Type B pancreatic cell (in vitro differentiated cells): ENCODE measurements at regions not wholly inside any gene's neighbourhood (a gene's known extent, or its start where the extent isn't known, plus 50 kb on each side); places are given as distances from the start of the nearest gene placed in this dataset.

Experiments
- DNase-seq: peaks from one replicate; pipeline ENCODE4 v3.0.0; 2021; ENCODE audit warnings: mixed read lengths; ENCODE audit not compliant: unreplicated experiment; ENCODE audit errors: extremely low spot score
- H3K27ac Mint-ChIP-seq: 2 replicates; pipeline ENCODE4 v1.8.0; 2021; ENCODE audit warnings: mild to moderate bottlenecking, mixed read lengths
- H3K27me3 Mint-ChIP-seq: 2 replicates; pipeline ENCODE4 v1.8.0; 2021; ENCODE audit warnings: mixed read lengths
- H3K36me3 Mint-ChIP-seq: 2 replicates; pipeline ENCODE4 v1.8.0; 2021; ENCODE audit warnings: mixed read lengths
- H3K4me1 Mint-ChIP-seq: one replicate; pipeline ENCODE4 v1.8.0; 2021; ENCODE audit warnings: mixed read lengths; ENCODE audit not compliant: unreplicated experiment
- H3K4me3 Mint-ChIP-seq: 2 replicates; pipeline ENCODE4 v1.8.0; 2021; ENCODE audit warnings: mild to moderate bottlenecking, mixed read lengths
- H3K9me3 Mint-ChIP-seq: 2 replicates; pipeline ENCODE4 v1.8.0; 2021; ENCODE audit warnings: mixed read lengths
- CTCF ChIP-seq: fragments of 200-600 bp; sonication (generic); conservative IDR thresholded peaks from 2 replicates; pipeline ENCODE4 v1.5.0; 2021; ENCODE audit warnings: antibody characterized with exemption, mild to moderate bottlenecking

DNA sequence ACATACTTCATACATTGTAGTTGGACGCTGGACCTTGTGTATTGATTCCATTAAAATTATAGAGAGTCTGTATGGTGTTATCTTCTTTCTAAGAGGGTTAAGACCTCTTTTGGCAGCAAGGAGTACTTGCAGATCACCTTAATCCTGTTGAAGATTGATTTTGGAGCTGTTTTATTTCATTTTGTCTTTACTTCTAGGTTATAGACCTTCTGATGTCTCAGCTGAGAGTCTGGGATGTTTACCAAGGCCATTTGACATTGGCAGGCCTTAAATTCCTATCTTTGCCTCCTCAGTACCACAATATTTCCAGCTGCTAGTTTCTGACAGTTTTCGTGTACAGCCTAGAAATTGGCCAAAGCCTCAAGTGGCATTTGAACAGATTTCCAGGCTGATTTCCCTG lies 338.0 kb downstream of the LMO4 start:
- H3K4me1 Mint-ChIP-seq = no peaks in the 10 kb centered on the region
- TF ChIP-seq CTCF = no peak
- H3K27me3 Mint-ChIP-seq = no peaks in the 10 kb centered on the region
- H3K9me3 Mint-ChIP-seq = no peaks in the 10 kb centered on the region
- DNase-seq = no peak
- H3K4me3 Mint-ChIP-seq = no peak overlapping the region
- H3K27ac Mint-ChIP-seq = no peak overlapping the region
- no peaks in the 10 kb centered on the region for H3K36me3 Mint-ChIP-seq

DNA sequence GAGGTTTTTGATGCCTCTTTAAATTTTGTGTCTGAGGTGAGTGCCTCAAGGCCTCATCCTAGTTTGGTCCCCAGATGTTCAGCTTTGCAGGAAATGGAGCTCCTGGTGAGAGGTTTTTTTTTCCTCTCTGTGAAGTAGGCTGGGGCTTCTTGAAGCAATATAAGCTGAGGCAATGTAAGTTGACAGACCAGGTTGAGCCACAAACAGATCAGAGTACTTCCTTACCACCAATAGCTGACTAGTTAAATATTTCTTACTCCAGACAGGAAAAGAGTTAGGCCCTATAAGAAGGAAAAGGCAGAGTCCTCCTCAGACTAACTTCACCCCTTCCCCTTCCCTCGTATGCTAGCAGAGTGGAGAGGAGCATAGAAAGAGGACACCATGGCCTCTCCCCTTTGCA lies 341.0 kb downstream of the LMO4 start:
- DNase-seq = no peak
- no peaks in the 10 kb centered on the region for H3K9me3 Mint-ChIP-seq
- TF ChIP-seq CTCF = no peak
- no peaks in the 10 kb centered on the region for H3K36me3 Mint-ChIP-seq
- H3K4me3 Mint-ChIP-seq = no peak overlapping the region
- H3K4me1 Mint-ChIP-seq = peaks cover 10% of the 10 kb centered on the region
- no peaks in the 10 kb centered on the region for H3K27me3 Mint-ChIP-seq
- no peak overlapping the region for H3K27ac Mint-ChIP-seq

- Mint-ChIP-seq H3K4me1 (peaks cover 14% of the 10 kb centered on the region), H3K27ac (no peak overlapping the region), H3K36me3 (no peaks in the 10 kb centered on the region), H3K4me3 (no peak overlapping the region), H3K9me3 (no peaks in the 10 kb centered on the region), H3K27me3 (no peaks in the 10 kb centered on the region)
- DNase-seq = no peak
- no peak for TF ChIP-seq CTCF
These were observed 344.6 kb downstream of the LMO4 start for GRCh38 chr1:87673309-87673708.

DNA sequence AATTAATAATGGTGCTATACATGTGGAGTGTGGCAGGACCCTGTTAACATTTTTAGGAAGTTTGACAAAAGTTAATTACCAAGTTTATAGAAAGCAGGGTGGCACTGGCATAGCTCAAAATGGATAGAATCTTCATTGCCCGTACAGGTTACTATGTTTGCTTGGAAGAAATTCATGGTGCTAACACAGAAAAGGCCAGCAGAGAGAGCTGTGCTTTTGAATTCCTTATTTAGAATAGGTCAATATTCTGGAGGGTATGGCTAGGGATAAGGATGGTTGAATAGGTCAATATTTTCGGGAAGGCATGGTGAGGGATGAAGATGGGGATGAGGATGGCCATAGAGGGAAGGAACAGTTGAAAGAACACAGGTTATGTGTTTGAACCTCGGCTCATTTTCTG lies 345.1 kb downstream of the LMO4 start:
- Mint-ChIP-seq H3K4me3 (no peak overlapping the region), H3K36me3 (no peaks in the 10 kb centered on the region), H3K27me3 (no peaks in the 10 kb centered on the region), H3K4me1 (peaks cover 14% of the 10 kb centered on the region), H3K27ac (no peak overlapping the region), H3K9me3 (no peaks in the 10 kb centered on the region)
- peak; percentile 25 for TF ChIP-seq CTCF
- no peak for DNase-seq

- H3K27me3 Mint-ChIP-seq = no peaks in the 10 kb centered on the region
- H3K36me3 Mint-ChIP-seq = no peaks in the 10 kb centered on the region
- no peak overlapping the region for H3K27ac Mint-ChIP-seq
- peaks cover 14% of the 10 kb centered on the region for H3K4me1 Mint-ChIP-seq
- no peak for DNase-seq
- TF ChIP-seq CTCF = no peak
- H3K9me3 Mint-ChIP-seq = no peaks in the 10 kb centered on the region
- H3K4me3 Mint-ChIP-seq = no peak overlapping the region
These were observed 346.1 kb downstream of the LMO4 start for GRCh38 chr1:87674791-87675190.

DNA sequence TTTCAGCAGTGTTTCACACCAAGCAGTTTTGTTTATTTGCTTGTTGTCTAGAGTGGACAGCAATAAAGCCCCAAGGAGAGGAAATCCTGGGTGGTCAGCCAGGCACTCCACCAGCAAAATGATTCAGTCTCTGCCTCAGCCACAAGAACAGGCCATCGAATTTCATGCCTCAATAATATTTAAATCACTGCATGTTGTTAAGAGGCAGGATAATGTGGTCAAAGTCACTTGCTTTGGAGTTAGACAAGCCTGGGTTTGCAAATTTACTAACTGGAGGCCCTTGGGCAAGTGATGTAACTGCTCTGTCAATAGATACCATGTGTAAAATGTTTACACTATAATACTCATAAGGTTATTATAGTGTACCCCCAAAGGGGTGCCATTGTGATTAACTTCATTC lies 349.6 kb downstream of the LMO4 start:
- TF ChIP-seq CTCF = no peak
- DNase-seq = no peak
- Mint-ChIP-seq H3K36me3 (no peaks in the 10 kb centered on the region), H3K9me3 (no peaks in the 10 kb centered on the region), H3K4me3 (no peak overlapping the region), H3K27me3 (no peaks in the 10 kb centered on the region), H3K27ac (no peak overlapping the region), H3K4me1 (peaks cover 16% of the 10 kb centered on the region)
